HG03432 (cell line): ENCODE measurements at regions not wholly inside any gene's neighbourhood (a gene's known extent, or its start where the extent isn't known, plus 50 kb on each side); places are given as distances from the start of the nearest gene placed in this dataset.
"Not testable (repeated sequence)": the region's sequence is repeated elsewhere in the genome, so short reads cannot be mapped to it uniquely, and the experiment has no call there.

Experiments
- ATAC-seq: cut with Tn5 transposase; IDR thresholded peaks from one replicate; pipeline ENCODE4 v1.9.1; 2021; ENCODE audit warnings: mild to moderate bottlenecking, moderate library complexity; ENCODE audit not compliant: unreplicated experiment

- ATAC-seq: not testable (repeated sequence)
These were observed 54.8 kb upstream of the ZNF717 start for GRCh38 chr3:75840160-75840559.

- ATAC-seq: not testable (repeated sequence)
These were observed 65.1 kb upstream of the ZNF717 start for GRCh38 chr3:75850301-75851008.

DNA sequence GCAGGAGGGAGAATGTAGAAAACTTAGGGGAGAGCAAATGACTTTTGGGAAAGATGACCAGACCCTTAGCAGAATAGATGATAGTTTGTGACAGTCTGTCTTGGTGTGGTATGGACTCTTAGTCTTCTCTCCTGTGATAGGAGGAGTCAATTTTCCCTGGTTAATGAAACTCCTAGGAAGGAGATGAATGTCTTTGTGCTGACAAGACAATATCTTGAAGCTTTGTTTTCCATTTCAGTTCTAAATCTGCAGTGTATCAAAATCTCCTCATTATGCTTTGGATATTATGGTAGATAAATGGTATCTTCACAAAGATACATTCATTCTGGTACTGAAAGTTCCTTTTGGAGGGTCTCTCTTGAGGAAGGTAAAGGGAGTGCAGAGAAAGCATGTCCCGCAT is 77.8 kb upstream of the ZNF717 start:
- no peak for ATAC-seq

DNA sequence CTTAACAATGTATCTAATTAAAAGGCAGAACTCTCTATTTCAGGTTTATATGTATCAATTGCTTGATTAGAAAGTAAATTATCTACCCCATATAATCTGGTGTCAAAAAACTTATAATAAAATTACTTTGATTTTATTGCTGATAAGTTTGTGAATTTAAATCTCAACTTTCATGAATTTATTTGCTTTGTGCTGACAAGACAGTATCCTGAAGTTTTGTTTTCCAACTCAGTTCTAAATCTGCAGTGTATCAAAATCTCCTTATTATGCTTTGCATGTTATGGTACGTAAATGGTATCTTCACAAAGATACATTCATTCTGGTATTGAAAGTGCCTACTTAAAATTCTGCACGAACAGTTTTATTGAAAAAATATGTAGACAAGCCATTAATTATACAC is 78.5 kb upstream of the ZNF717 start:
- ATAC-seq: no peak

DNA sequence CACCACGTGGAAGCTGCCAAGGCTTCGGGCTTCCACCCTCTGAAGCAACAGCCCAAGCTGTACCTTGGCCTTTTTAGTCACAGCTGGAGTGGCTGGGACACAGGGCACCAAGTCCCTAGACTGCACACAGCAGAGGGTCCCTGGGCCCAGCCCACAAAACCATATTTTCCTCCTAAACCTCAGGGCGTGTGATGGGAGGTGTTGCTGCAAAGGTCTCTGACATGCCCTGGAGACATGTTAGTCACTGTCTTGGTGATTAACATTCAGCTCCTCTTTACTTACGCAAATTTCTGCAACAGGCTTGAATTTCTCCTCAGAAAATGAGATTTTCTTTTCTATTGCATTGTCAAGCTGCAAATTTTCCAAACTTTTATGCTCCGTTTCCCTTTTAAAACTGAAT is 98.4 kb upstream of the ZNF717 start:
- ATAC-seq: not testable (repeated sequence)

DNA sequence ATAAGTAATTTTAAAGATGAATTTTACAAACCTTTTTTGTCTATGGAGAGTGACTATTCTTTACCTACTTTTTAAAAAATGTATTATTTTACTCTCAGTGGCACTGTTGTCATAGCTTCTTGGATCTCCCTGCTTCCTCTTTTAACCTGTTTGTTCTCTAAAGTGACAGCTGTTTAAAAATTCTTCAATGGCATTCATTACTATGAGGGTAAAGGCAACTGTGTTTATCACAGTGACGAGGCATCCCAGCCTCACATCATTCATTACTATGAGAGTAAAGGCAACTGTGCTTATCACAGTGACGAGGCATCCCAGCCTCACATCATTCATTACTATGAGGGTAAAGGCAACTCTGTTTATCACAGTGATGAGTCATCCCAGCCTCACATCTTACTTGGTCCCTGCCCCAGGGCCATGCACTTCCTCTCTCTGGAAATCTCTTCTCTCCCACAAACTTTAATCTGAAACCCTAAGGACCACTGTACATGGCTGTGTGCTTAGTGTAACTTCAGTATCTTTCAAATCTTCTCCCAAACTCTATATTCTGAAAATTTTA is 101.7 kb upstream of the ZNF717 start:
- ATAC-seq: no peak

- no peak for ATAC-seq
These were observed 108.9 kb upstream of the ZNF717 start for GRCh38 chr3:75894234-75894633.

- ATAC-seq: no peak
These were observed 110.9 kb upstream of the ZNF717 start for GRCh38 chr3:75896265-75896664.

- not testable (repeated sequence) for ATAC-seq
These were observed 116.1 kb upstream of the ZNF717 start for GRCh38 chr3:75901446-75901845.

- ATAC-seq: no peak
These were observed 121.3 kb upstream of the ZNF717 start for GRCh38 chr3:75906555-75907112.

GRCh38 chr3:75913800-75914350 is 128.5 kb upstream of the ZNF717 start:
- no peak for ATAC-seq

GRCh38 chr3:75914741-75915140 is 129.4 kb upstream of the ZNF717 start:
- not testable (repeated sequence) for ATAC-seq

DNA sequence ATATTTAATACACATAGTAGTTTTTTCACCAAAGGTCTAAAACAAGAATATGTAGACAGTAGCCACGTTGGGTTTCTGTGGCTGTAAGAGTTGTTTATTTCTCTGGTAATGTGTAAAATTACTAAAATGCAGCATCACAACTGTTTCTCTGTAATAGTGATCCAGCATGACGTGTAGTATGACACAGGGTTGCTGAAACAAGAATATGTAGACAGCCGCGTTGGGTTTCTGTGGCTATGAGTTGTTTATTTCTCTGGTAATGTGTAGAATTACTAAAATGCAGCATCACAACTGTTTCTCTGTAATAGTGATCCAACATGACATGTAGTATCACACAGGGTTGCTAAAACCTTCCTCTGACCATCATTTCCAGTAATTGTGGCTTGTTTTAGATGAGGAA is 153.6 kb upstream of the ZNF717 start:
- ATAC-seq: no peak

GRCh38 chr3:75951941-75952340 is 166.6 kb upstream of the ZNF717 start:
- ATAC-seq: no peak

- not testable (repeated sequence) for ATAC-seq
These were observed 174.7 kb upstream of the ZNF717 start for GRCh38 chr3:75960031-75960430.

DNA sequence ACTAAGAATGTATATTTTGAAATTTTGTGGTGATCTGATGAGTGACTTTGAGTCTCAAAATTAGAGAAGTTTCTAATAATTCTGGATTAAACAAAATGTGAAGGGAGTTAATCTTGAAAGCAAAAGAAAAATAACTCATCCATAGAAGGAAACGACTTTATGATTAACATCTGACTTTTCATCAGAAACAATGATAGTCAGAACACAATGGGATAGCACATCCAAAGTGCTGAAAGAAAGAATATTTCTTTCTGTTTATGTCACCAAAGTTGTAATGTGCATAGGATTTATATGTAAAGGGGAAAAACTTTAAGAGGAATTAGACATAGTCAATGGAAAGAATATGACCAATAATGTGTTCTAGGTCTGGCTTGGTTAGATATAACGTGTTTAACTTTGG is 176.7 kb upstream of the ZNF717 start:
- ATAC-seq: not testable (repeated sequence)

GRCh38 chr3:75967071-75967470 is 181.7 kb upstream of the ZNF717 start:
- ATAC-seq: no peak

GRCh38 chr3:75978686-75979085 is 193.3 kb upstream of the ZNF717 start:
- ATAC-seq: no peak

GRCh38 chr3:75981401-75981800 is 196.1 kb upstream of the ZNF717 start:
- ATAC-seq: no peak

- ATAC-seq: no peak
These were observed 196.8 kb upstream of the ZNF717 start for GRCh38 chr3:75982151-75982550.

GRCh38 chr3:75983111-75983510 is 197.8 kb upstream of the ZNF717 start:
- ATAC-seq: no peak

GRCh38 chr3:75983609-75984290 is 198.4 kb upstream of the ZNF717 start:
- no peak for ATAC-seq
